IMR-90 (cell line): ENCODE measurements at regions not wholly inside any gene's neighbourhood (a gene's known extent, or its start where the extent isn't known, plus 50 kb on each side); places are given as distances from the start of the nearest gene placed in this dataset.

Experiments used
- ATAC-seq: fragments of 200-7000 bp; cut with Tn5 transposase; 2 replicates; pipeline ENCODE4 v1.9.1; 2020; ENCODE audit warnings: low read depth, mild to moderate bottlenecking, moderate library complexity
- BruUV-seq: library from RNA; stranded (reverse); fragments of 400-500 nt; replicated peaks from 2 replicates; lab custom pipeline; 2021; lab: Mats Ljungman, UMichigan
- CTCF ChIA-PET: fragments of 300-600 bp; formaldehyde crosslinking; extraction: SDS; loops from one replicate; lab custom pipeline; 2021; ENCODE audit warnings: antibody characterized with exemption; lab: Yijun Ruan, JAX
- POLR2A ChIA-PET: fragments of 300-600 bp; sonication (Branson Sonifier 250); formaldehyde crosslinking; loops from one replicate; lab custom pipeline; 2022; ENCODE audit warnings: antibody characterized with exemption; ENCODE audit not compliant: unreplicated experiment; lab: Charles Lee
- DNase-seq: peaks from one replicate; pipeline ENCODE4 v3.0.0; 2013
- H2AFZ ChIP-seq: replicated peaks from 2 replicates; pipeline ENCODE3; 2013; ENCODE audit warnings: low read length, mild to moderate bottlenecking; ENCODE audit not compliant: poor library complexity
- H2AK5ac ChIP-seq: 2 replicates; pipeline ENCODE4 v1.6.1; 2013; ENCODE audit warnings: low read depth, low read length, inconsistent platforms
- H2AK9ac ChIP-seq: replicated peaks from 2 replicates; pipeline ENCODE3; 2013; ENCODE audit warnings: mild to moderate bottlenecking, low read depth, low read length, moderate library complexity; ENCODE audit not compliant: poor library complexity
- H2BK120ac ChIP-seq: 2 replicates; pipeline ENCODE4 v1.6.1; 2013; ENCODE audit warnings: low read depth, low read length, inconsistent platforms
- H2BK15ac ChIP-seq: 3 replicates; pipeline ENCODE4 v1.6.1; 2013; ENCODE audit warnings: low read depth, low read length, inconsistent platforms
- H2BK20ac ChIP-seq: 2 replicates; pipeline ENCODE4 v1.6.1; 2013; ENCODE audit warnings: low read depth, mild to moderate bottlenecking, inconsistent platforms, low read length, moderate library complexity
- H2BK5ac ChIP-seq: 2 replicates; pipeline ENCODE4 v1.6.1; 2013; ENCODE audit warnings: mild to moderate bottlenecking, low read depth, low read length, inconsistent platforms; ENCODE audit not compliant: poor library complexity, severe bottlenecking
- H3K14ac ChIP-seq: replicated peaks from 2 replicates; pipeline ENCODE4 v1.6.1; 2013; ENCODE audit warnings: low read depth, low read length, inconsistent platforms
- H3K18ac ChIP-seq: 2 replicates; pipeline ENCODE4 v1.6.1; 2013; ENCODE audit warnings: low read depth, low read length, control low read depth
- H3K23ac ChIP-seq: 2 replicates; pipeline ENCODE4 v1.6.1; 2013; ENCODE audit warnings: low read depth, low read length, inconsistent platforms
- H3K27ac ChIP-seq: 2 replicates; pipeline ENCODE4 v1.5.1; 2013; ENCODE audit warnings: mild to moderate bottlenecking, control low read depth, low read length; ENCODE audit not compliant: insufficient read depth
- H3K27me3 ChIP-seq: 2 replicates; pipeline ENCODE4 v1.6.1; 2013; ENCODE audit warnings: low read length; ENCODE audit not compliant: control insufficient read depth, insufficient read depth
- H3K36me3 ChIP-seq: 2 replicates; pipeline ENCODE4 v1.6.1; 2013; ENCODE audit warnings: low read length, mixed read lengths; ENCODE audit not compliant: control insufficient read depth, insufficient read depth
- H3K4ac ChIP-seq: 2 replicates; pipeline ENCODE4 v1.6.1; 2013; ENCODE audit warnings: low read depth, low read length, inconsistent platforms
- H3K4me1 ChIP-seq: 2 replicates; pipeline ENCODE4 v1.6.1; 2013; ENCODE audit warnings: low read length, mixed read lengths; ENCODE audit not compliant: control insufficient read depth, insufficient read depth
- H3K4me2 ChIP-seq: 2 replicates; pipeline ENCODE4 v1.6.1; 2013; ENCODE audit warnings: low read depth, mild to moderate bottlenecking, control low read depth, low read length, moderate library complexity
- H3K4me3 ChIP-seq: 2 replicates; pipeline ENCODE4 v1.5.1; 2013; ENCODE audit warnings: low read depth, mild to moderate bottlenecking, control low read depth, low read length, moderate library complexity; ENCODE audit not compliant: insufficient read depth
- H3K56ac ChIP-seq: 2 replicates; pipeline ENCODE4 v1.6.1; 2013; ENCODE audit warnings: low read length, inconsistent platforms; ENCODE audit not compliant: insufficient read depth; ENCODE audit errors: extremely low read depth
- H3K79me1 ChIP-seq, 2 experiments: 2 replicates each; pipeline ENCODE4 v1.6.1; 2013; ENCODE audit warnings: low read length in 2 of 2, inconsistent platforms in 1 of 2, low read depth in 1 of 2
- H3K9ac ChIP-seq: 2 replicates; pipeline ENCODE4 v1.6.1; 2013; ENCODE audit warnings: low read depth, low read length, control low read depth
- H3K9me1 ChIP-seq: 2 replicates; pipeline ENCODE4 v1.6.1; 2013; ENCODE audit warnings: low read length, inconsistent platforms; ENCODE audit not compliant: insufficient read depth
- H3K9me3 ChIP-seq: 2 replicates; pipeline ENCODE4 v1.6.1; 2013; ENCODE audit warnings: low read length; ENCODE audit not compliant: control insufficient read depth, insufficient read depth
- H4K20me1 ChIP-seq: 2 replicates; pipeline ENCODE4 v1.6.1; 2013; ENCODE audit warnings: low read length, inconsistent platforms; ENCODE audit not compliant: insufficient read depth
- H4K5ac ChIP-seq: 2 replicates; pipeline ENCODE4 v1.6.1; 2013; ENCODE audit warnings: mild to moderate bottlenecking, low read depth, low read length, control low read depth
- H4K8ac ChIP-seq, 2 experiments: 2 replicates each; pipeline ENCODE4 v1.6.1; 2013; ENCODE audit warnings: low read depth in 2 of 2, low read length in 2 of 2, control low read depth in 1 of 2, inconsistent platforms in 1 of 2
- H4K91ac ChIP-seq: 2 replicates; pipeline ENCODE4 v1.6.1; 2013; ENCODE audit warnings: low read depth, low read length, inconsistent platforms; ENCODE audit not compliant: insufficient read depth
- BHLHE40 ChIP-seq: fragments of 150-350 bp; IDR thresholded peaks from 2 replicates; pipeline ENCODE4 v1.6.1; 2016; ENCODE audit warnings: mild to moderate bottlenecking, low read depth, low read length
- CHD1 ChIP-seq: IDR thresholded peaks from 2 replicates; pipeline ENCODE4 v1.6.1; 2012; ENCODE audit warnings: low read depth, low read length, improper control_type of control experiment
- FOS ChIP-seq: fragments of 150-350 bp; IDR thresholded peaks from 2 replicates; pipeline ENCODE4 v1.6.1; 2016; ENCODE audit warnings: low read depth, low read length
- MAZ ChIP-seq: IDR thresholded peaks from 2 replicates; pipeline ENCODE4 v1.6.1; 2012; ENCODE audit warnings: low read depth, mild to moderate bottlenecking, low read length, improper control_type of control experiment, moderate library complexity, borderline replicate concordance
- MXI1 ChIP-seq: IDR thresholded peaks from 2 replicates; pipeline ENCODE4 v1.6.1; 2012; ENCODE audit warnings: low read depth, mild to moderate bottlenecking, low read length, moderate library complexity, borderline replicate concordance
- NFE2L2 ChIP-seq: fragments of 150-350 bp; IDR thresholded peaks from 2 replicates; pipeline ENCODE4 v1.6.1; 2016; ENCODE audit warnings: low read depth, mild to moderate bottlenecking, low read length
- POLR2A ChIP-seq: IDR thresholded peaks from 2 replicates; pipeline ENCODE4 v1.6.1; 2012; ENCODE audit warnings: mild to moderate bottlenecking, low read depth, low read length
- RAD21 ChIP-seq: IDR thresholded peaks from 2 replicates; pipeline ENCODE4 v1.6.1; 2012; ENCODE audit warnings: low read length, improper control_type of control experiment
- RCOR1 ChIP-seq: IDR thresholded peaks from 2 replicates; pipeline ENCODE4 v1.6.1; 2012; ENCODE audit warnings: mild to moderate bottlenecking, low read length, improper control_type of control experiment; ENCODE audit not compliant: insufficient replicate concordance
- RFX5 ChIP-seq: IDR thresholded peaks from 2 replicates; pipeline ENCODE4 v1.8.0; 2012; ENCODE audit warnings: low read depth, mild to moderate bottlenecking, low read length, moderate library complexity
- SMC3 ChIP-seq: fragments of 150-350 bp; IDR thresholded peaks from 2 replicates; pipeline ENCODE4 v1.6.1; 2016; ENCODE audit warnings: low read depth, mild to moderate bottlenecking, antibody characterized with exemption, low read length, moderate library complexity
- WGBS, 2 experiments: methylation state at CpG; one replicate each; pipeline versions ENCODE4 v1.1.5 to v1.1.7; 2013; ENCODE audit warnings: missing lambda C conversion rate in 2 of 2; ENCODE audit not compliant: insufficient read length in 1 of 2; ENCODE audit errors: extremely low coverage in 2 of 2; 5-methylcytosine and 5-hydroxymethylcytosine counted together
- dilution Hi-C: fragments of 300-500 bp; cut with HindIII; formaldehyde crosslinking; loops from one replicate; pipeline ENCODE4 v1.14.3; 2018; ENCODE audit warnings: low sequenced_read_pairs; ENCODE audit not compliant: unreplicated experiment
- in situ Hi-C: fragments of 300-500 bp; cut with MboI; formaldehyde crosslinking; loops from 3 replicates; pipeline ENCODE4 v1.14.3; 2019; ENCODE audit warnings: low sequenced_read_pairs, inconsistent platforms, mixed read lengths
- intact Hi-C: fragments of 100-400 bp; cut with micrococcal nuclease; formaldehyde crosslinking; loops from 2 replicates; pipeline ENCODE4 v1.10.0; 2022
- TF ChIP-seq, protein P1 (sequence below): conservative IDR thresholded peaks from 2 replicates; pipeline ENCODE4 v1.5.1; 2012; ENCODE audit warnings: mild to moderate bottlenecking, low read depth, low read length, improper control_type of control experiment
- TF ChIP-seq, protein P2 (sequence below): fragments of 150-350 bp; IDR thresholded peaks from 2 replicates; pipeline ENCODE4 v1.6.1; 2016; ENCODE audit warnings: low read depth, mild to moderate bottlenecking, low read length, moderate library complexity, borderline replicate concordance
- TF ChIP-seq, protein P3 (sequence below): fragments of 150-350 bp; IDR thresholded peaks from 2 replicates; pipeline ENCODE4 v1.6.1; 2017; ENCODE audit warnings: mild to moderate bottlenecking, antibody characterized with exemption, low read length, low read depth

DNA sequence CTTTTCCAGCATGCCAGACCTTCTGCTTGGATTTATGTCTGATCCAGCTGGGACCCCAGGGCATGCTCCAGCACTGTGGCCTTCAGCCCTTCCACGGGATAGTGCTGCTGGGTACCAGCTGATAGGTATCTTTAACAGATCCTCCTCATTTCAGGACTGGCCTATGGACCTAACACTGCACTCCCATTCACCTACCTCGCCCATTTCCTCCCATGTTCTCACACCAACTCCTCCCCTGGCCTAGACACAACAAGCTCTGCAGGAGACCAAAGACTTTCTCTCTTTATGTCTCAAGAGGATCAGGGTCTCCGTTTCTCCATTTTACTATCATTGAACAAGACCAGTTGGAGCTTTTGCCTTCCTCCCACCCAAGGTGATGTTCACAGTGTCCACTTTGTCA lies 140.0 kb upstream of the TMCC3 start:
- dilution Hi-C loops (no loop called here), in situ Hi-C loops (no loop called here), intact Hi-C loops (no loop called here)
- peaks cover 5% of the 10 kb centered on the region for H3K27me3 ChIP-seq
- no peak overlapping the region for H4K8ac ChIP-seq
- H3K9me1 ChIP-seq = no peaks in the 10 kb centered on the region
- no peaks in the 10 kb centered on the region for H3K79me1 ChIP-seq
- no peak overlapping the region for H2BK15ac ChIP-seq
- 44% methylated on average over 2 of the region's 3 CpGs; no CpG with 5 or more reads in 1 of the 2 experiments for WGBS, 2 experiments
- H4K20me1 ChIP-seq = no peaks in the 10 kb centered on the region
- H3K4me2 ChIP-seq = no peak overlapping the region
- H2BK120ac ChIP-seq = no peak overlapping the region
- no peak overlapping the region for H3K18ac ChIP-seq
- H2AK9ac ChIP-seq = no peak overlapping the region
- H3K4me3 ChIP-seq = no peak overlapping the region
- H3K56ac ChIP-seq = no peak overlapping the region
- ATAC-seq (no peak), DNase-seq (no peak)
- H2BK5ac ChIP-seq = no peak overlapping the region
- H4K91ac ChIP-seq = no peak overlapping the region
- no peaks in the 10 kb centered on the region for H3K4me1 ChIP-seq
- ChIA-PET CTCF (interaction anchor here (0.7 kb wide), 1 partner anchor 103 kb away, joined by 3 read pairs; no protein-coding TSS in a partner anchor), POLR2A (no interaction called here)
- H2AK5ac ChIP-seq = no peak overlapping the region
- H3K36me3 ChIP-seq = no peaks in the 10 kb centered on the region
- H3K4ac ChIP-seq = no peak overlapping the region
- H3K27ac ChIP-seq = no peak overlapping the region
- H2BK20ac ChIP-seq = no peak overlapping the region
- H3K23ac ChIP-seq = no peak overlapping the region
- no peak overlapping the region for H4K5ac ChIP-seq
- no peak for TF ChIP-seq CHD1
- TF ChIP-seq BHLHE40 = no peak
- TF ChIP-seq, protein P1, sequence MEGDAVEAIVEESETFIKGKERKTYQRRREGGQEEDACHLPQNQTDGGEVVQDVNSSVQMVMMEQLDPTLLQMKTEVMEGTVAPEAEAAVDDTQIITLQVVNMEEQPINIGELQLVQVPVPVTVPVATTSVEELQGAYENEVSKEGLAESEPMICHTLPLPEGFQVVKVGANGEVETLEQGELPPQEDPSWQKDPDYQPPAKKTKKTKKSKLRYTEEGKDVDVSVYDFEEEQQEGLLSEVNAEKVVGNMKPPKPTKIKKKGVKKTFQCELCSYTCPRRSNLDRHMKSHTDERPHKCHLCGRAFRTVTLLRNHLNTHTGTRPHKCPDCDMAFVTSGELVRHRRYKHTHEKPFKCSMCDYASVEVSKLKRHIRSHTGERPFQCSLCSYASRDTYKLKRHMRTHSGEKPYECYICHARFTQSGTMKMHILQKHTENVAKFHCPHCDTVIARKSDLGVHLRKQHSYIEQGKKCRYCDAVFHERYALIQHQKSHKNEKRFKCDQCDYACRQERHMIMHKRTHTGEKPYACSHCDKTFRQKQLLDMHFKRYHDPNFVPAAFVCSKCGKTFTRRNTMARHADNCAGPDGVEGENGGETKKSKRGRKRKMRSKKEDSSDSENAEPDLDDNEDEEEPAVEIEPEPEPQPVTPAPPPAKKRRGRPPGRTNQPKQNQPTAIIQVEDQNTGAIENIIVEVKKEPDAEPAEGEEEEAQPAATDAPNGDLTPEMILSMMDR = no peak
- TF ChIP-seq, protein P2, sequence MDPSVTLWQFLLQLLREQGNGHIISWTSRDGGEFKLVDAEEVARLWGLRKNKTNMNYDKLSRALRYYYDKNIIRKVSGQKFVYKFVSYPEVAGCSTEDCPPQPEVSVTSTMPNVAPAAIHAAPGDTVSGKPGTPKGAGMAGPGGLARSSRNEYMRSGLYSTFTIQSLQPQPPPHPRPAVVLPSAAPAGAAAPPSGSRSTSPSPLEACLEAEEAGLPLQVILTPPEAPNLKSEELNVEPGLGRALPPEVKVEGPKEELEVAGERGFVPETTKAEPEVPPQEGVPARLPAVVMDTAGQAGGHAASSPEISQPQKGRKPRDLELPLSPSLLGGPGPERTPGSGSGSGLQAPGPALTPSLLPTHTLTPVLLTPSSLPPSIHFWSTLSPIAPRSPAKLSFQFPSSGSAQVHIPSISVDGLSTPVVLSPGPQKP = no peak
- no peak for TF ChIP-seq NFE2L2
- no peak for TF ChIP-seq RAD21
- TF ChIP-seq MAZ = no peak
- no peak for TF ChIP-seq RFX5
- TF ChIP-seq FOS = no peak
- TF ChIP-seq, protein P3, sequence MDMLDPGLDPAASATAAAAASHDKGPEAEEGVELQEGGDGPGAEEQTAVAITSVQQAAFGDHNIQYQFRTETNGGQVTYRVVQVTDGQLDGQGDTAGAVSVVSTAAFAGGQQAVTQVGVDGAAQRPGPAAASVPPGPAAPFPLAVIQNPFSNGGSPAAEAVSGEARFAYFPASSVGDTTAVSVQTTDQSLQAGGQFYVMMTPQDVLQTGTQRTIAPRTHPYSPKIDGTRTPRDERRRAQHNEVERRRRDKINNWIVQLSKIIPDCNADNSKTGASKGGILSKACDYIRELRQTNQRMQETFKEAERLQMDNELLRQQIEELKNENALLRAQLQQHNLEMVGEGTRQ = no peak
- no peak for TF ChIP-seq POLR2A
- no peak for TF ChIP-seq SMC3
- no peak for TF ChIP-seq RCOR1
- no peak for TF ChIP-seq MXI1
- no peak overlapping the region for H2AFZ ChIP-seq
- BruUV-seq = no TSS peak
- H3K9me3 ChIP-seq = no peaks in the 10 kb centered on the region
- H3K9ac ChIP-seq = no peak overlapping the region
- H3K14ac ChIP-seq = no peak overlapping the region
